Activated CD8-positive, alpha-beta memory T cell treated with anti-CD3 and anti-CD28 coated beads, Interleukin-2, amount 10 ng/mL, durations not matched to agents 7 days and 5 days (primary cell): ENCODE measurements at regions not wholly inside any gene's neighbourhood (a gene's known extent, or its start where the extent isn't known, plus 50 kb on each side); places are given as distances from the start of the nearest gene placed in this dataset.

ENCODE experiments used
- ATAC-seq: fragments of 150-1000 bp; cut with Tn5 transposase; one replicate; pipeline ENCODE4 v1.10.0; 2021; ENCODE audit warnings: moderate library complexity
- CTCF ChIA-PET: fragments of 350-600 bp; sonication (Branson Sonifier 250); formaldehyde crosslinking; loops from one replicate; lab custom pipeline; 2021; ENCODE audit warnings: antibody characterized with exemption; lab: Charles Lee
- DNase-seq: peaks from one replicate; pipeline ENCODE4 v3.0.0-alpha.2; 2020
- H3K27ac Mint-ChIP-seq: one replicate; pipeline ENCODE4 v1.8.0; 2021; ENCODE audit warnings: mild to moderate bottlenecking, mixed read lengths
- H3K27me3 Mint-ChIP-seq: one replicate; pipeline ENCODE4 v1.8.0; 2021; ENCODE audit warnings: mixed read lengths
- H3K36me3 Mint-ChIP-seq: one replicate; pipeline ENCODE4 v1.8.0; 2021; ENCODE audit warnings: mild to moderate bottlenecking, mixed read lengths
- H3K4me1 Mint-ChIP-seq: one replicate; pipeline ENCODE4 v1.8.0; 2021; ENCODE audit warnings: mixed read lengths
- H3K4me3 Mint-ChIP-seq: one replicate; pipeline ENCODE4 v1.8.0; 2021; ENCODE audit warnings: mild to moderate bottlenecking, moderate library complexity, mixed read lengths
- H3K9me3 Mint-ChIP-seq: one replicate; pipeline ENCODE4 v1.8.0; 2022; ENCODE audit warnings: low read depth, mixed read lengths

DNA sequence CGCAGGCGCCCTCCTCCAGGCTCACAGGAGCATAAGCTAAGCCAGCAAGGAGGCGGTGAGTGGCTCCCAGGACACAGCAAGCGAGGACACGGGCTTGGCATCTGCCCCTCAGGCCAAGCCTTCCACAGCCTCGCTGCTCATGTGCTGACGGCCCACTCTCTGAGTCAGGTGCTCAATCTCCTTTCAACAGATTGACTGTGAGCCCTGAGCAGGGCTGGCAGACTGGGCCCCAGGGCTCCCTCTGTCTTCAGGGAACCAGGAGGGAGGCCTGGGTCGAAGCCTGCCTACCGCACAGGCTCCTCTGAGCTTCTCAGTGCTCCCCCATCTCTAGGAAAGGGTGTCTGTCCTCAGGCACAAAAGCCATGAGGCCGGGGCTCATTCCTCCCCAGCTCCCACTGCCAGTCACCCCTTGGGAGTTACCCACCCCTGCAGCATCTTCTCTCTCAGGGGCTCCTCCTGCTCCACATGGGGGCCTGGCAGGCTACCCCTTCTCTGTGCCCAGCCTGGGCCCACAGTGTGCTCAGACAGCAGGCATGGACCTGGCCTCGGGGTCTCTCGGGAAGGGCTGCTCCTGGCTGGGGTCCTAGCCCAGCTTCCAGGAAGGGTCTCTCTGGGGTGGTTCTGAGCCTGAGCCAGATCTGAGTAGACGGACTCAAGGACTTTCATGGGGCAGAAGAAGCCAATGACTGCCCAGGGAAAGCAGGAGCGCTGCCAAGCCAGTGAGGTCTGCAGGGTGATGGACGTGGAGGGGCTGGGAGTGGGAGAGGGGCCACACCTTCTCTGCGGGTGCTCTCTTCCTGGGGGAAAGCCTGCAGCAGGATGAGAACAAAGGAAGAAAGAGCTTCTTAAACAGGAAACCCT, 138.0 kb upstream of the GPC1 start:
- H3K27me3 Mint-ChIP-seq = no peaks in the 10 kb centered on the region
- CTCF ChIA-PET = no interaction called here
- ATAC-seq (no peak), DNase-seq (no peak)
- H3K27ac Mint-ChIP-seq = no peak overlapping the region
- H3K9me3 Mint-ChIP-seq = no peaks in the 10 kb centered on the region
- no peaks in the 10 kb centered on the region for H3K36me3 Mint-ChIP-seq
- no peaks in the 10 kb centered on the region for H3K4me1 Mint-ChIP-seq
- no peak overlapping the region for H3K4me3 Mint-ChIP-seq

- no peaks in the 10 kb centered on the region for H3K36me3 Mint-ChIP-seq
- H3K4me1 Mint-ChIP-seq = no peaks in the 10 kb centered on the region
- no peak for ATAC-seq
- DNase-seq = no peak
- CTCF ChIA-PET = no interaction called here
- H3K27ac Mint-ChIP-seq = no peak overlapping the region
- H3K9me3 Mint-ChIP-seq = no peaks in the 10 kb centered on the region
- no peaks in the 10 kb centered on the region for H3K27me3 Mint-ChIP-seq
- H3K4me3 Mint-ChIP-seq = no peak overlapping the region
Measured at GRCh38 chr2:240298117-240298790, 137.2 kb upstream of the GPC1 start.

DNA sequence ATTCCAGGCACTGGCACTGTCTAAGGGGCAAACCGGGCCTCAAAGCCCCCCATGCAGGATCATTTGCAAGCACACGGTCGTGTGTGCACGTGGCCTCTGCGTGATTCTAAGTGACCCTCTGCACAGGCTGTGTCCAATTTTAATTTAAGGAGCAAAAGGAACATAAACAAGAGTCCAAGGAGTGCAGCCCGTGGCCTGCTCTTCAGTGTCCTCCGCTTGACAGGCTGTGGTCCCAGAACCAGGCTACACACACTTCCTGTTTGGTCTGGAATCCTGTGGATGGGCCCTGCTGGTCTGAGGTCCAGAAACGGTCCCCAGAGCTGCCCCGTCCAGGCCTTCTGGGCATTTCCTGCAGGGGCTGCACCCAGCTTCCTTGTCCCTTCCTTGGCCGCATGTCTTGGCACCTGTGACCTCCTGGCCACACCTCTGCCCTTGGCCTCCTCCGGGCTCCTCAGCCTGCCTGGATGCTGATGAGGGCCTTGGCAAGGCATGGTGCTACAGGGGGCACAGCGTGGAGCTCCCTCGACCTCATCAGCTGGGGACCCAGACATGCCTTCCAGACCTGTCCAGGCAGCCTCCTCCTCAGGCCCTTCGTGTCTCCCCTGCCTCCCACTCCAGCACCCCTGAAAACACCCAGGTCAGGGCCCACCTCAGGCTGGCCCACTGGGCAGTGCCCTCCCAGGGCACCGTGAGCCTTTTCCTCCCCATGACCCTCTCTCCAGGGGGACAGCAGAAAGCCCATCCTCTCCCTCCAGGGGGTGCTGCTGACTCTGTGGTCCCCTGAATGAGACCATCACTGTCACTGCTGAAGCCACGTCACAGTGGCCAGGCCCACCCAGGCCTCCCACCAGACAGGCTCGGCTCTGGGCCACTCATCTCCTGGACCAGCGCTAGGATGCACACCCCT, 136.4 kb upstream of the GPC1 start:
- Mint-ChIP-seq H3K27me3 (no peaks in the 10 kb centered on the region), H3K4me1 (no peaks in the 10 kb centered on the region), H3K27ac (no peak overlapping the region), H3K9me3 (no peaks in the 10 kb centered on the region), H3K4me3 (no peak overlapping the region), H3K36me3 (no peaks in the 10 kb centered on the region)
- CTCF ChIA-PET = no interaction called here
- ATAC-seq (no peak), DNase-seq (peak; percentile 18)

DNA sequence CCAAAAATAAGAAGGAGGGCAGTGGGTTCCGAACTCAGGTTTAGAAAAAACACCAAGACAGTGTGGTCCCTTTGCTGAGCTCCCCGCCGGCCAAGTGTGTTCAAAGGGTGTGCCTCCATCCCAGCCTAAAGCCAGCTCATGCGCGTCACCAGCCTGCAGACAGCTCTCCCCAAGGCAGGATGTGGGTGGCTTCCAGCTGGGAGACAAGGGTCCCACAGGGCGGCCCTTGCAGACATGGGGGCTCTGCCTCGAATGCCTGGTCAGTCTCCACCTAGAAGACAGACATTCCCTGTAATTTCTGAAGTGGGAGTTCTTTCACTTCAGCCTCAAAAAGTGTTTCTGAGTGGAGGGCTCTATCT, 135.8 kb upstream of the GPC1 start:
- no peaks in the 10 kb centered on the region for H3K9me3 Mint-ChIP-seq
- ATAC-seq (no peak), DNase-seq (peak; percentile 18)
- H3K36me3 Mint-ChIP-seq = no peaks in the 10 kb centered on the region
- H3K4me3 Mint-ChIP-seq = no peak overlapping the region
- no peaks in the 10 kb centered on the region for H3K4me1 Mint-ChIP-seq
- CTCF ChIA-PET = no interaction called here
- H3K27ac Mint-ChIP-seq = no peak overlapping the region
- no peaks in the 10 kb centered on the region for H3K27me3 Mint-ChIP-seq

- Mint-ChIP-seq H3K36me3 (no peaks in the 10 kb centered on the region), H3K27ac (no peak overlapping the region), H3K4me3 (no peak overlapping the region), H3K9me3 (no peaks in the 10 kb centered on the region), H3K4me1 (no peaks in the 10 kb centered on the region), H3K27me3 (no peaks in the 10 kb centered on the region)
- CTCF ChIA-PET = no interaction called here
- ATAC-seq (no peak), DNase-seq (peak; percentile 7)
Measured at GRCh38 chr2:240300261-240300821, 135.1 kb upstream of the GPC1 start.

DNA sequence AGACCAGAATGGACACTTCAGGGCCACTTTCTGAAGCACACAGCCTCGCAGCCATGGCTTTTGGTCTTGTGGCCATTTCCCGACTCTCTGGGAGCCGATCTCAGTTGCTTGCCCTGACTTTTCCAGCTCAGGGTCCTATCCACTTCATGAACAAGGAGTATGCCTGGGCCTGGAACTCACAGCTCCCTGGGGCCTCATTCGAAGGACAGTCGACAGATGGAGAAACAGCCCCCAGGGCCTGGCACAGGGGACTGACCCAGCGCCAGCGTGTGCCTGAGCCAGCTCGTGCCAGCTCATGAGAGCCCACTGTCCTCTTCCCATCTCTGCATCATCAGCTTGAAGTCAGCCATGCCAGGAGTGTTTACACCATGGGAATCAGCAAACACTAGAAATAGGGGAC, 134.6 kb upstream of the GPC1 start:
- DNase-seq (peak; percentile 28), ATAC-seq (no peak)
- no peaks in the 10 kb centered on the region for H3K4me1 Mint-ChIP-seq
- H3K27me3 Mint-ChIP-seq = no peaks in the 10 kb centered on the region
- CTCF ChIA-PET = no interaction called here
- no peaks in the 10 kb centered on the region for H3K9me3 Mint-ChIP-seq
- no peaks in the 10 kb centered on the region for H3K36me3 Mint-ChIP-seq
- no peak overlapping the region for H3K27ac Mint-ChIP-seq
- H3K4me3 Mint-ChIP-seq = no peak overlapping the region

- CTCF ChIA-PET = no interaction called here
- no peaks in the 10 kb centered on the region for H3K36me3 Mint-ChIP-seq
- no peak overlapping the region for H3K27ac Mint-ChIP-seq
- DNase-seq (peak; percentile 22), ATAC-seq (no peak)
- no peaks in the 10 kb centered on the region for H3K4me1 Mint-ChIP-seq
- H3K4me3 Mint-ChIP-seq = no peak overlapping the region
- H3K27me3 Mint-ChIP-seq = no peaks in the 10 kb centered on the region
- no peaks in the 10 kb centered on the region for H3K9me3 Mint-ChIP-seq
Measured at GRCh38 chr2:240301256-240301795, 134.1 kb upstream of the GPC1 start.

DNA sequence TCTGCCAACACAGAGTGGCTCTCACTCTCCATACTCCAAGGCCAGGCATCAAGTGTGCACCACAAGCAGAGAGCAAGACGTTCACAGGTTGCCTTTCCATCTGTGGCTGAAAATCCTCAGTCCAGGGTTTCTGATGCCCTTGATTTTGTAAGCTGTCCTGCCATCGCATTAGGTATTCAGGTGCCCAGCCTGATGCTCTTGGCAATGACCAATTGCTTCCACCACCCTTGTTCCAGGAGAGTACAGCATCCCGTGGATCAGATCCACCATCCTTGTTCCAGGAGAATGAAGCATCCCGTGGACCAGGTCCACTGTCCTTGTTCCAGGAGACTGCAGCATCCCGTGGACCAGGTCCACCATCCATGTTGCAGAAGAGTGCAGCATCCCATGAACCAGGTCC, 133.4 kb upstream of the GPC1 start:
- ATAC-seq = no peak
- CTCF ChIA-PET = no interaction called here
- Mint-ChIP-seq H3K9me3 (no peaks in the 10 kb centered on the region), H3K27ac (no peak overlapping the region), H3K4me1 (no peaks in the 10 kb centered on the region), H3K4me3 (no peak overlapping the region), H3K36me3 (no peaks in the 10 kb centered on the region), H3K27me3 (no peaks in the 10 kb centered on the region)
- peak; percentile 21 for DNase-seq

GRCh38 chr2:240302933-240303595, 132.4 kb upstream of the GPC1 start:
- ATAC-seq (no peak), DNase-seq (peak; percentile 33)
- no peaks in the 10 kb centered on the region for H3K27me3 Mint-ChIP-seq
- no peak overlapping the region for H3K4me3 Mint-ChIP-seq
- no peaks in the 10 kb centered on the region for H3K36me3 Mint-ChIP-seq
- H3K27ac Mint-ChIP-seq = no peak overlapping the region
- CTCF ChIA-PET = no interaction called here
- no peaks in the 10 kb centered on the region for H3K4me1 Mint-ChIP-seq
- H3K9me3 Mint-ChIP-seq = no peaks in the 10 kb centered on the region

DNA sequence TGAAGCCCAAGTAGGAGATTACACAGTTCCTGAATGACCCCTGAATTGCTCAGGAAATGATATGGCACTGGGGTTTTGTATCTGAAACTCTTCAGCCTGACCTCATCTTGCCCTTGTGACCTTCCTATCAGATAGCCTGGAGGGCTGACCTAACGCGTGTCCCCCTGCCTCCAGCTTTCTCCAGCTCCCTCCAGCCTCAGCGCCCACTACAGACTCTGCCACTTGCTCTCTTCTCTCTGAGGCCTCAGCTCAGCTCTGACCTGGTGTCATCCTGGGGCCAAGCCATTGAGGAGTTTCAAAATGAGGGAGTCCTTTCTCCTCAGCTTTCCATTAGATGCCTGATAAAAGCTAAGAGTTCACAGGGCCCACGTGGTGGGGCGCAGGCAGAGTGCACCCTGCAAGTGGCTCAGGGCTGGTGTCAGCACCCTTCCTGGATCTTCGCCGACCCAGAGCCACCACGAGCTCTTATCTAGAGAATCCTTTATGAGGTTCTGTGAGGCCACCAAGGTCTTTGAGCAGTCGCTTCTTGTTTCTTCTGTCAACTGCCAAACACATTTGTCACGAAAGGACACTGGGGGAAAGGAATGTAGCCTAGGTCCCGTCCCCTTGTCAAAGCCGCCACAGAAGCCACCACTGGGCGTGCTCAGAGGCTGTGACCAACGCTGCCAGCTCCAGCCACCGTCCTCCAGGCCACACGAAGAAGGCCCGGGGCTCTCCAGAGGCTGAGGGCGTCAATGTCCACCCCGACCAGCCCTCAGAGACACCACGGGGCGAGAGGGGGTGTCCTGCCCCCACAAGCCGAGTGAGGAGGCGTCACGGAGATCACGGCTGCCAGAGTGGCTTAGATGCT, 131.3 kb upstream of the GPC1 start:
- ATAC-seq (no peak), DNase-seq (peak; percentile 37)
- H3K27me3 Mint-ChIP-seq = no peaks in the 10 kb centered on the region
- no peaks in the 10 kb centered on the region for H3K9me3 Mint-ChIP-seq
- H3K27ac Mint-ChIP-seq = no peak overlapping the region
- CTCF ChIA-PET = no interaction called here
- H3K36me3 Mint-ChIP-seq = no peaks in the 10 kb centered on the region
- no peak overlapping the region for H3K4me3 Mint-ChIP-seq
- H3K4me1 Mint-ChIP-seq = no peaks in the 10 kb centered on the region

- Mint-ChIP-seq H3K9me3 (no peaks in the 10 kb centered on the region), H3K4me3 (no peak overlapping the region), H3K27me3 (no peaks in the 10 kb centered on the region), H3K27ac (no peak overlapping the region), H3K4me1 (no peaks in the 10 kb centered on the region), H3K36me3 (no peaks in the 10 kb centered on the region)
- ATAC-seq (no peak), DNase-seq (peak; percentile 27)
- CTCF ChIA-PET = no interaction called here
Measured at GRCh38 chr2:240304746-240305161, 130.7 kb upstream of the GPC1 start.

DNA sequence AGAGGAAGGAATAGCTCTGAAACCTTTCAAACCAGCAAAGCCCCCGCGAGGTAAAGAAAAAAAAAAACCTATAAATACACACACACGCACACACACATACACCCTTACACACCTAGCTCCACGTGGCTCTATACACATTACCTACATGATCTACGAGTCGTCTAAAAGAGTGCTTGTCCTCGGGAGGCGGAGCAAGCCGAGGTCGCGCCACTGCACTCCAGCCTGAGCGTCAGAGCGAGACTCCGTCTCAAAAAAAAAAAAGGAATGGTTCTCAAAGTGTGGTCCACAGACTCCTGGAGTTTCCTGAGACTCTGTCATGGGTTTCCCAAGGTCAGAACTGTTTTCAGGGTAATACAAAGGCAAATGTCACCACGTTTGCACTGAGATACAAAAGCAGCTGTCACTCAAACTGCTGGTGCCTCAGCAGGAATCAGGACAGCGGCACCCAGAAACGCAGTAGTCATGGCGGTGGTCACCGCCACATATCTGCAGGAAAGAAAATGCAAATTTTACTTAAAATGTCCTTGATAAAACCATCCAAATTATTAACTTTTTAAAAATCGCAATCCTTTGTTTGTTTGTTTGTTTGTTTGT, 130.0 kb upstream of the GPC1 start:
- Mint-ChIP-seq H3K27me3 (no peaks in the 10 kb centered on the region), H3K27ac (no peak overlapping the region), H3K9me3 (no peaks in the 10 kb centered on the region), H3K4me3 (no peak overlapping the region), H3K36me3 (no peaks in the 10 kb centered on the region), H3K4me1 (no peaks in the 10 kb centered on the region)
- CTCF ChIA-PET = no interaction called here
- ATAC-seq (no peak), DNase-seq (peak; percentile 16)
